BLaER1 (cell line): ENCODE measurements at regions not wholly inside any gene's neighbourhood (a gene's known extent, or its start where the extent isn't known, plus 50 kb on each side); places are given as distances from the start of the nearest gene placed in this dataset.

ENCODE experiments used
- H3K27ac ChIP-seq: shearing (Covaris generic); formaldehyde crosslinking; 2 replicates; pipeline ENCODE4 v1.8.1; 2022
- H3K27me3 ChIP-seq: shearing (Covaris generic); formaldehyde crosslinking; 2 replicates; pipeline ENCODE4 v1.8.1; 2022
- H3K36me3 ChIP-seq: shearing (Covaris generic); formaldehyde crosslinking; 2 replicates; pipeline ENCODE4 v1.8.1; 2022
- H3K4me1 ChIP-seq: shearing (Covaris generic); formaldehyde crosslinking; 2 replicates; pipeline ENCODE4 v1.8.1; 2022
- H3K4me2 ChIP-seq: shearing (Covaris generic); formaldehyde crosslinking; 2 replicates; pipeline ENCODE4 v1.8.1; 2022
- H3K4me3 ChIP-seq: shearing (Covaris generic); formaldehyde crosslinking; 2 replicates; pipeline ENCODE4 v1.8.1; 2022
- H3K9ac ChIP-seq: shearing (Covaris generic); formaldehyde crosslinking; 2 replicates; pipeline ENCODE4 v1.8.1; 2022
- H3K9me3 ChIP-seq: shearing (Covaris generic); formaldehyde crosslinking; 2 replicates; pipeline ENCODE4 v1.8.1; 2022
- H4K20me1 ChIP-seq: shearing (Covaris generic); formaldehyde crosslinking; 2 replicates; pipeline ENCODE4 v1.8.1; 2022
- Cebpa-rat ChIP-seq: shearing (Covaris generic); IDR thresholded peaks from 2 replicates; pipeline ENCODE4 v1.8.1; 2022

GRCh38 chr14:83646228-83646627, 1883.7 kb upstream of the FLRT2 start:
- Histone ChIP-seq H3K27me3 (no peaks in the 10 kb centered on the region), H3K9me3 (no peaks in the 10 kb centered on the region), H4K20me1 (no peaks in the 10 kb centered on the region), H3K9ac (no peak overlapping the region), H3K36me3 (no peaks in the 10 kb centered on the region), H3K4me1 (no peaks in the 10 kb centered on the region), H3K27ac (no peak overlapping the region), H3K4me3 (no peak overlapping the region), H3K4me2 (no peak overlapping the region)
- no peak for TF ChIP-seq Cebpa-rat

GRCh38 chr14:83660597-83660996, 1869.3 kb upstream of the FLRT2 start:
- Histone ChIP-seq H3K4me2 (no peak overlapping the region), H3K4me1 (no peaks in the 10 kb centered on the region), H3K36me3 (no peaks in the 10 kb centered on the region), H3K27ac (no peak overlapping the region), H3K27me3 (no peaks in the 10 kb centered on the region), H3K4me3 (no peak overlapping the region), H3K9ac (no peak overlapping the region), H4K20me1 (no peaks in the 10 kb centered on the region), H3K9me3 (no peaks in the 10 kb centered on the region)
- TF ChIP-seq Cebpa-rat = no peak

DNA sequence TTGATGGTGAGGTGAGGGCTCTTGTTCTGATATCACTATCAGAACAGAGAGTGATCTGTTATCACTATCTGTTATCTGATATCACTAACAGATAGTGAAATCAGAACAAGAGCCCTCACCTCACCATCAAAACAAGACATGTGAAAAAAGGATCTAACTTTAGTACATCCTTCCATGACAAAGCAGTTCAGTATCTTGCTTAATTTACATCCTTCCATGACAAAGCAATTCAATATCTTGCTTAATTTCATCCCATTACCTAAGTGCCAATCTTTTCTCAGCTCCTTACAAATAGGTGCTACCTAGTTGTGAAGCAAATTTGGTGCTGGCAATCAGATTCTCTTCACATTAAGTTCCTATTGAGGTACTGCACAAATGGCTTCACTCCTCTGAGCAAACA, 1865.6 kb upstream of the FLRT2 start:
- TF ChIP-seq Cebpa-rat = no peak
- H3K36me3 ChIP-seq = no peaks in the 10 kb centered on the region
- no peak overlapping the region for H3K9ac ChIP-seq
- H4K20me1 ChIP-seq = no peaks in the 10 kb centered on the region
- H3K9me3 ChIP-seq = no peaks in the 10 kb centered on the region
- no peaks in the 10 kb centered on the region for H3K4me1 ChIP-seq
- no peak overlapping the region for H3K4me2 ChIP-seq
- no peaks in the 10 kb centered on the region for H3K27me3 ChIP-seq
- no peak overlapping the region for H3K27ac ChIP-seq
- no peak overlapping the region for H3K4me3 ChIP-seq

GRCh38 chr14:83689265-83689664, 1840.7 kb upstream of the FLRT2 start:
- H3K9me3 ChIP-seq = no peaks in the 10 kb centered on the region
- no peaks in the 10 kb centered on the region for H3K27me3 ChIP-seq
- H4K20me1 ChIP-seq = no peaks in the 10 kb centered on the region
- H3K36me3 ChIP-seq = no peaks in the 10 kb centered on the region
- no peak overlapping the region for H3K27ac ChIP-seq
- no peak overlapping the region for H3K9ac ChIP-seq
- no peak for TF ChIP-seq Cebpa-rat
- no peaks in the 10 kb centered on the region for H3K4me1 ChIP-seq
- no peak overlapping the region for H3K4me3 ChIP-seq
- H3K4me2 ChIP-seq = no peak overlapping the region

DNA sequence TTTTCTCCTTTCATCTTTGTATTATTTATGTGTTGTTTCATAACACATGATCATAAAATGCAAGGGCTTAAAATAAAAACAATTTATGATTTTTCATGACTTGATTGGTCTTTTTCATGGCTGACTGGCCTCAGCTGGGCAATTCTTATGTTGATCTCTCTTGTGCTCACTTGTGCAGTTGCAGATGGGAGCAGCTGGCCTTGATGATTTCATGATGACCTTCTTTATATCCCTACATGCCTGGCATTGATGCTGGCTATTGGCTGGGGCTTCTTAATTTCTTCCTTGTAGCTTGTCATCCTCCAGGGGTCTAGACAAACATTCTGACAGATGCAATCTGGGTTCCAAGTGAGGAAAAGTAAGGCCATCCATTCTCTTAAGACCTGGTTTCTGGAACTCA, 1832.8 kb upstream of the FLRT2 start:
- Histone ChIP-seq H3K9me3 (no peaks in the 10 kb centered on the region), H3K27ac (no peak overlapping the region), H3K4me2 (no peak overlapping the region), H4K20me1 (no peaks in the 10 kb centered on the region), H3K27me3 (no peaks in the 10 kb centered on the region), H3K36me3 (no peaks in the 10 kb centered on the region), H3K9ac (no peak overlapping the region), H3K4me1 (no peaks in the 10 kb centered on the region), H3K4me3 (no peak overlapping the region)
- TF ChIP-seq Cebpa-rat = no peak

DNA sequence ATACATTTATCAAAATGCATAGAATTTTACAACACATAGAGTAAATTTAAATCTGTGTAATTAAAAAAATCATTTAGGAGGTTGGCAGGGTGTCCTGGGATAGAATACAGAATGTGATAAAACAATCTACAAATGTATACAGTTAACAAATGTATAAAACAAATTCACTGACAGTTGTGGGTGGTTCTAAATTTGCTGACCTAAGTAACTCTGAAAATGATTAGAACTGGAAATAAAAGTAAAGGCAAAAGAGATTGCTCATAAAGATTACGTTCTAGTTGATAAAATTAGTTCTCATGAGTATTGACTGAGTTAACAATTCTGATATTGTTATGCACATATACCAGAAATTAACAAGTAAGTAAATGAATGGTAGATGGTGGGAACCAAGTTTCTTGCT, 1827.3 kb upstream of the FLRT2 start:
- Histone ChIP-seq H3K9me3 (no peaks in the 10 kb centered on the region), H3K4me2 (no peak overlapping the region)

DNA sequence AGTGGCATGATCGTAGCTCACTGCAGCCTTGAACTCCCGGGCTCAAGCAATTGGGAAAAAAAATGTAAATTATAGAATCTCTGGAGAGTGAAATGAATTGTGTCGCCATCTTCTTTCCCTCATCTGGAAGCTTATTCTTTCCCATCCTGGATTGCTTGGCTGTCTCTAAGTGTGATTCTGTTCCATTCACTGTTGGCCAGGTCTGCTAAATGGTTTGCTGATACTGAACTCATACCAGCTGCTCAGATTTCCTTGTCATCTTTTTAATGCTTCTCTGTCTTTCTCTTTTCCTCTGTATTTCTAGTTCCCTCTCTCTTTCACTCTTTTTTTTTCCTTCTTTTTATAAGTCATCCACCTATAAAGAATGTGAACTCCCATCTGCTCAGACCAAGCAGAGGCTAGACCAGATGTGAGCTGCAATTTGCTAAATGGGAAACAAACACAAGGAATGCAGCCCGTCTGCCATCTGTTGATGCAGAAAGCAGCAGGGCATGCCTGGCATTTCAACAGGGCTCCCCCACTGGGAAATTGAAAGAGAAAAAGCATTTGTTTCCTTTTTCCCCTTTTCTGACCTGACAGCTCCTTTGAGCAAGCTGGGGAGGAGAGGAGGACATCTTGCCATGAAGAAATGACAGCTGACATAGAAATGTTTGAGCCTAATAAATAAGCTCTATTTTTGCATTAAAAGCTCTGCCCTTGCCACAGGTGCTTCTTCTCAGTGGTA, 1823.6 kb upstream of the FLRT2 start:
- Histone ChIP-seq H3K4me3 (no peak overlapping the region), H3K27ac (no peak overlapping the region), H4K20me1 (no peaks in the 10 kb centered on the region), H3K4me2 (no peak overlapping the region), H3K27me3 (no peaks in the 10 kb centered on the region), H3K9me3 (no peaks in the 10 kb centered on the region), H3K4me1 (no peaks in the 10 kb centered on the region), H3K9ac (no peak overlapping the region), H3K36me3 (no peaks in the 10 kb centered on the region)
- TF ChIP-seq Cebpa-rat = no peak

More for the DNA sequence above, 1827.3 kb upstream of the FLRT2 start:
- TF ChIP-seq Cebpa-rat = no peak
- Histone ChIP-seq H3K27me3 (no peaks in the 10 kb centered on the region), H3K27ac (no peak overlapping the region), H3K4me1 (no peaks in the 10 kb centered on the region), H3K4me3 (no peak overlapping the region), H4K20me1 (no peaks in the 10 kb centered on the region), H3K36me3 (no peaks in the 10 kb centered on the region), H3K9ac (no peak overlapping the region)

DNA sequence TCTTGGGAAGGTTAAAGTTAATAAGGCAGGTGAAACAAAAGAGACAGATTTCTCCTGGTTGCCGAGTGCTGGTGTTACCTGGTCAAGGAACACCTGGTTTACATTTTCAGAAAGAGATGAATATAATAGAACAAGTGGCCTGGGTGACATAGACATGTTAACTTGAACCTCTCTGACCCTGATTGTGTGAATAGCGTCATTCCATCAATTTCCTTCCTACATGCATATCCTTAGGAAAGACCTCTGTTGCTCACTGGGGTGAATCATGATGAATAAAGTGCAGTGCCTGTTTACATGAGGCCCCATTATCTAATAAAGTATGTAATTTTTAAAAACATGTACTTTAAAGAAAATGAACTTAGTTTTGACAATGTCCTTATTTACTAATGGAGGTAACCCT, 1822.9 kb upstream of the FLRT2 start:
- no peak for TF ChIP-seq Cebpa-rat
- Histone ChIP-seq H3K27me3 (no peaks in the 10 kb centered on the region), H3K9ac (no peak overlapping the region), H3K9me3 (no peaks in the 10 kb centered on the region), H3K4me2 (no peak overlapping the region), H3K27ac (no peak overlapping the region), H3K4me3 (no peak overlapping the region), H3K4me1 (no peaks in the 10 kb centered on the region), H4K20me1 (no peaks in the 10 kb centered on the region), H3K36me3 (no peaks in the 10 kb centered on the region)

- Histone ChIP-seq H3K27me3 (no peaks in the 10 kb centered on the region), H3K36me3 (no peaks in the 10 kb centered on the region), H3K4me2 (no peak overlapping the region), H3K4me1 (no peaks in the 10 kb centered on the region), H3K9me3 (no peaks in the 10 kb centered on the region), H3K27ac (no peak overlapping the region), H3K4me3 (no peak overlapping the region), H4K20me1 (no peaks in the 10 kb centered on the region), H3K9ac (no peak overlapping the region)
- no peak for TF ChIP-seq Cebpa-rat
These were observed 1820.8 kb upstream of the FLRT2 start for GRCh38 chr14:83709116-83709515.

GRCh38 chr14:83711046-83711445, 1818.9 kb upstream of the FLRT2 start:
- H3K36me3 ChIP-seq = no peaks in the 10 kb centered on the region
- H3K27me3 ChIP-seq = no peaks in the 10 kb centered on the region
- no peak overlapping the region for H3K4me2 ChIP-seq
- H3K4me1 ChIP-seq = no peaks in the 10 kb centered on the region
- no peak overlapping the region for H3K9ac ChIP-seq
- no peak overlapping the region for H3K27ac ChIP-seq
- no peaks in the 10 kb centered on the region for H3K9me3 ChIP-seq
- no peak overlapping the region for H3K4me3 ChIP-seq
- no peak for TF ChIP-seq Cebpa-rat
- H4K20me1 ChIP-seq = no peaks in the 10 kb centered on the region
